ENCODE measurements at regions not wholly inside any gene's neighbourhood (a gene's known extent, or its start where the extent isn't known, plus 50 kb on each side); places are given as distances from the start of the nearest gene placed in this dataset.

DNA sequence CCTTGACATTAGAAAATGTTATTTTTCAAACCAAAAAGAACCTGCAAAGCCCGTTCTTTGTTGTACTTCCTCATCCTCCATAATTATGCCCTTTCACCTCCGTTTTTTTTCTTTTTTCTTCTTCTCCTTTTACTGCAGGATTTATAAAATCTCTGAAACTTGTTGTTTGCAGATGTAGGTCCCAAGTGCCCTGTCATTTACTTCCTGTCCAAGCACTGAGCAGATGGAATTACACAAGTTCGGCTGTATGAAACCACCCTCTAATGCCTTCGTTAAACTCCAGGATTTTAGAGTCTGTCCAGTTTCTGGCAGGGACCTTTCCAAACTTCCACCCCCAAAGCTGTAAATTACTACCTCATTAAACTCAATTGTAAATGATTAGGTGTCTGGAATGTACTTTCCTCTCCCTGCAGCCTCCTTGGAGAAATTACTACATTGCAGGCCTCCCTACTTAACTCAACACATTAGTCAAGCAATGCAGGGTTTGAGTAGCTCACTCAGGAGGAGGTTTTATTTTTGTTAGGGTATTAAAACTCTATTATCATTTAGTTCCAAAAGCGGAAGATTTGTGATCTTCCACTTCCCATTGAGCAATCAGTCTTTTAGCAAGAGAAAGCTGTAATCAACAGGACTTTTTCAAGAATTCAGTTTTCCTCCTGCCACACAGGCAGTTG, 125.6 kb upstream of the LPAR1 start:
- DNase-seq (ENCODE audit: low read depth) = no peak
- TF ChIP-seq, protein P1, sequence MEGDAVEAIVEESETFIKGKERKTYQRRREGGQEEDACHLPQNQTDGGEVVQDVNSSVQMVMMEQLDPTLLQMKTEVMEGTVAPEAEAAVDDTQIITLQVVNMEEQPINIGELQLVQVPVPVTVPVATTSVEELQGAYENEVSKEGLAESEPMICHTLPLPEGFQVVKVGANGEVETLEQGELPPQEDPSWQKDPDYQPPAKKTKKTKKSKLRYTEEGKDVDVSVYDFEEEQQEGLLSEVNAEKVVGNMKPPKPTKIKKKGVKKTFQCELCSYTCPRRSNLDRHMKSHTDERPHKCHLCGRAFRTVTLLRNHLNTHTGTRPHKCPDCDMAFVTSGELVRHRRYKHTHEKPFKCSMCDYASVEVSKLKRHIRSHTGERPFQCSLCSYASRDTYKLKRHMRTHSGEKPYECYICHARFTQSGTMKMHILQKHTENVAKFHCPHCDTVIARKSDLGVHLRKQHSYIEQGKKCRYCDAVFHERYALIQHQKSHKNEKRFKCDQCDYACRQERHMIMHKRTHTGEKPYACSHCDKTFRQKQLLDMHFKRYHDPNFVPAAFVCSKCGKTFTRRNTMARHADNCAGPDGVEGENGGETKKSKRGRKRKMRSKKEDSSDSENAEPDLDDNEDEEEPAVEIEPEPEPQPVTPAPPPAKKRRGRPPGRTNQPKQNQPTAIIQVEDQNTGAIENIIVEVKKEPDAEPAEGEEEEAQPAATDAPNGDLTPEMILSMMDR (IDR thresholded peaks at IDR 0.05; ENCODE audit: insufficient read depth, low read depth, low read length, missing control alignments) = no peak
- no peak overlapping the region for H3K4me3 ChIP-seq (ENCODE audit: low read depth, low read length)

DNA sequence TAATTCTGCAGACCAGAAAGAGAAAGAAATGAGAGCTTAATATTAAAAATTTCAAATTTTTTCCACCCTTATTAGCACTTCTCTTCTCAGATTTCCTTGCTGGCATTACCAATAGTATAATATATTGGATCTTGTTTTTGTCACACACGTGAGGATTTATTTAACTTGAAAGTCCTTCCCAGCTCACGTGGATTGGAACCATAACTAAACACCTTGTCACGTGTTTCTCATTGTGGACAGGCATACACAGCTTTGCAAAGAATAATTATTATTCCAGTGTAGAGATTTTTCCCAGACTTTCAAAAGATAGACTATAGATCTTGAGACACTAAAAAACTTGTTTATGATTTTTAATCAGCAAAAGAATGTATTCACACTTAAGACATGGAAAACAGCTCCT, 123.8 kb upstream of the LPAR1 start:
- no peak for DNase-seq (ENCODE audit: low read depth)
- no peak overlapping the region for H3K4me3 ChIP-seq (ENCODE audit: low read depth, low read length)
- TF ChIP-seq, protein P1 (IDR thresholded peaks at IDR 0.05; ENCODE audit: insufficient read depth, low read depth, low read length, missing control alignments) = no peak

DNA sequence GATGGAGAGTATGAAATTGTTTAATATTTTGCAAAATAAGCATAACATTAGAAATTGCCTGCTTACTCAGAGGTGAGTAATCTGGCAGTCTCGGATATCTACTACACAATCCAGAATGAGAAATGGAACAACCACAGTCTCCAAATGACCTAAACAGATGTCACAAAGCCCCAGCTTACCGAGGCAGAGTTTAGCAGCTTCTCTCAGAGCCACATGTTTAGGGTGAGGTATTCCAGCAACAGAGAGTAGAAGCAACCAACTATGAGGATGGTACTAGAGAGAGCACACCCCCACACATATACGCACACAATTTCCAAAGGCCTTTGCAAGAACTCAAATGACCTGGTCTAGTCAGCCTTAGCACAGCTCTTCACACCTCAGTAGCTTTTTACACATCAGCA, 122.7 kb upstream of the LPAR1 start:
- no peak for DNase-seq (ENCODE audit: low read depth)
- no peak overlapping the region for H3K4me3 ChIP-seq (ENCODE audit: low read depth, low read length)
- TF ChIP-seq, protein P1 (IDR thresholded peaks at IDR 0.05; ENCODE audit: insufficient read depth, low read depth, low read length, missing control alignments) = no peak

DNA sequence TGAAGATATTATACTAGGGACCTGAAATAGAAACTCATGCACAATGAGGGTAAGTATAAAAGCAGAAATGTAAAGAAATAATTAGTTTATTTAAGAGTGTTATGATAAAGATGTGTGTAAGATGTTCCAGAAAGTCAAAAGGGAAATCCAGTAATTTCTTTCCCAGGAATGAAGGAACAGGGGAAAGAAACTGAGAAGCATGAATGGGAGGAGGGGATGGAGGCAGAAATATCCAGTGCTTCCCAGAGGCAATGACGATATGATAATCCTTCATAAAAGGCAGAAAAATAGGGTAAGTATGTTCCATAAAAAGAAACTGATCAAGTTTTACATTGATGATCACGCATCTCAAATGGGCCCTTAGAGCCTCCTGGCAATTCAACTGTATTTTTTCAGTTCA, 120.7 kb upstream of the LPAR1 start:
- H3K4me3 ChIP-seq (ENCODE audit: low read depth, low read length) = no peak overlapping the region
- TF ChIP-seq, protein P1 (IDR thresholded peaks at IDR 0.05; ENCODE audit: insufficient read depth, low read depth, low read length, missing control alignments) = no peak
- no peak for DNase-seq (ENCODE audit: low read depth)

DNA sequence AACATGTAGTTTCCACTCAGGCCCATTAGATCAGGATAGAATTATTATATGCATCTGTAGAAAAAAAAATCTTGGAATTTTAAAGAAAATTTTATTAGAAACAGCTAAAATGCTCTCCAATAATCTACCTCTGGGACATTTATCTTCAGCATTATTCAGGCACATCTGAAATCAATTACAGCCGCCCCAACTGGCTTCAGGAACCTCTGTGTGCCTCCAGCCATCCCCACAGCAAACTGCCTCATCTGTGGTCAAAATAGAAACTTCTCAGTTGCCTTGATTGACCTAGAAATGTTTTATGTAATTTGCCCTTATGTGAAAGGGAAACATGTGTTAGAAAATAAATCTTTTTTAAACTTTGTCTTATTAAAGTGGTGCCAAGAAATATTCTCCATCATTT, 120.1 kb upstream of the LPAR1 start:
- DNase-seq (ENCODE audit: low read depth) = peak; percentile 21
- TF ChIP-seq, protein P1 (IDR thresholded peaks at IDR 0.05; ENCODE audit: insufficient read depth, low read depth, low read length, missing control alignments) = no peak

DNA sequence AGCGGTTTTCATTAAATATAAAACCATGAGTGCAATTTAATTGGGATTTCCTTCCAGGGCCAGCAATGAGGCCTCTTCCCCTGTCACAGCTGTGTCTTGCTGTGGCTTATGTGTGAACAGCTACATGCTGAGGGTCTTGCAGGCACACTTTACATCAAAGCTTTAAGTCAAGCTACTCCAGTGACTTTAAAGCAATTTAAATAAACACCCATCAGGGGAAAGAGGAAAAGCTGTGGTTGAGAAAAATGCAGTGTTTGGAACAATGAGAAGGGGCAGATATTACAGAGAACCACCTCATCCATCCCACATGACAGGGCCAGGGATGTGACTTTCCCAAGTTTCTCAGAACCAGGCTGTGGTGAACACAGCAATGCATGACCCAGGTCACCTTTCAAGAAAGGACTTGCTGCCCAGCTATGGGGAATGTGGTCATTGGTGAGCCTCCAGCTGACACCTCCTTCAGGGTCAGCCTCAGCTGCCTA, 115.9 kb upstream of the LPAR1 start:
- no peak for DNase-seq (ENCODE audit: low read depth)
- H3K4me3 ChIP-seq (ENCODE audit: low read depth, low read length) = no peak overlapping the region
- TF ChIP-seq, protein P1 (IDR thresholded peaks at IDR 0.05; ENCODE audit: insufficient read depth, low read depth, low read length, missing control alignments) = no peak

More for the DNA sequence above, 120.1 kb upstream of the LPAR1 start:
- no peak overlapping the region for H3K4me3 ChIP-seq (ENCODE audit: low read depth, low read length)

Data from GM12865 (cell line).